ENCODE measurements at regions not wholly inside any gene's neighbourhood (a gene's known extent, or its start where the extent isn't known, plus 50 kb on each side); places are given as distances from the start of the nearest gene placed in this dataset.
"Not testable (repeated sequence)": the region's sequence is repeated elsewhere in the genome, so short reads cannot be mapped to it uniquely, and the experiment has no call there.

DNA sequence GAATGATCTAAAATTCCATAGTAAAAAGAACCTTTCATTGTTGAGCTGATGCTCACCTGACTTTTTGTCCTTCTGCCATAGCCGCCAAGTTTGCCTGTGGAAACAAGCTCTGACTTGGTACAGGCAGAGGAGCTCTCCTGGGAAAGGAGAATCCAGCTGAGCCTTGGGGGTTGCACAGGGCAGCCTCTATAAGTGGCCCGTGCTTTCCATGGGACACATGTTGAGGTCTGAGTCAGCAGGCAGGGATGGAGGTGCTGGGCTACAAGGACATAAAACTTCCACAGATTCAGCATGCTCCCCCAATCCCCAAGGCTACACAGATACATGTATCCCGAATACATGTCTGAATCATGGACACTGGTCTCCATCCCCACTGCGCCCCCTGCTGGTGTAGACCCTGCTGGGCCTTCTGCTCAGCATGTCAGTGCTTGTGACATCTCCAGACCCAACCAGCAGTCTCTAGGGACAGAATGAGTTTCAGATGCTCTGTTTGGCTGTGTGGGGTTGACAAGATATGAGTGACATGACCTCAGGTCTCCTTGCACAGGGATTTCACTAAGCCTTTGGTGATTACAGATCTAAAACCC, 551.7 kb downstream of the RPIA start:
- TF ChIP-seq, protein P1, sequence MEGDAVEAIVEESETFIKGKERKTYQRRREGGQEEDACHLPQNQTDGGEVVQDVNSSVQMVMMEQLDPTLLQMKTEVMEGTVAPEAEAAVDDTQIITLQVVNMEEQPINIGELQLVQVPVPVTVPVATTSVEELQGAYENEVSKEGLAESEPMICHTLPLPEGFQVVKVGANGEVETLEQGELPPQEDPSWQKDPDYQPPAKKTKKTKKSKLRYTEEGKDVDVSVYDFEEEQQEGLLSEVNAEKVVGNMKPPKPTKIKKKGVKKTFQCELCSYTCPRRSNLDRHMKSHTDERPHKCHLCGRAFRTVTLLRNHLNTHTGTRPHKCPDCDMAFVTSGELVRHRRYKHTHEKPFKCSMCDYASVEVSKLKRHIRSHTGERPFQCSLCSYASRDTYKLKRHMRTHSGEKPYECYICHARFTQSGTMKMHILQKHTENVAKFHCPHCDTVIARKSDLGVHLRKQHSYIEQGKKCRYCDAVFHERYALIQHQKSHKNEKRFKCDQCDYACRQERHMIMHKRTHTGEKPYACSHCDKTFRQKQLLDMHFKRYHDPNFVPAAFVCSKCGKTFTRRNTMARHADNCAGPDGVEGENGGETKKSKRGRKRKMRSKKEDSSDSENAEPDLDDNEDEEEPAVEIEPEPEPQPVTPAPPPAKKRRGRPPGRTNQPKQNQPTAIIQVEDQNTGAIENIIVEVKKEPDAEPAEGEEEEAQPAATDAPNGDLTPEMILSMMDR (IDR thresholded peaks at IDR 0.05), result peak in 3 of 4 donors; percentile 24 to 44 (median 24)
- H3K36me3 ChIP-seq; H3K4me1 ChIP-seq; H3K27me3 ChIP-seq; H3K4me3 ChIP-seq; DNase-seq; H3K9me3 ChIP-seq; H3K27ac ChIP-seq; intact Hi-C loops (cut with DNase I): not testable (repeated sequence)
- ATAC-seq, result peak; percentile 63 to 82 (median 68)
- WGBS (ENCODE audit: insufficient coverage, low coverage, low lambda C conversion rate, missing lambda C conversion rate), result 50% methylated on average over 2 of the region's 4 CpGs

DNA sequence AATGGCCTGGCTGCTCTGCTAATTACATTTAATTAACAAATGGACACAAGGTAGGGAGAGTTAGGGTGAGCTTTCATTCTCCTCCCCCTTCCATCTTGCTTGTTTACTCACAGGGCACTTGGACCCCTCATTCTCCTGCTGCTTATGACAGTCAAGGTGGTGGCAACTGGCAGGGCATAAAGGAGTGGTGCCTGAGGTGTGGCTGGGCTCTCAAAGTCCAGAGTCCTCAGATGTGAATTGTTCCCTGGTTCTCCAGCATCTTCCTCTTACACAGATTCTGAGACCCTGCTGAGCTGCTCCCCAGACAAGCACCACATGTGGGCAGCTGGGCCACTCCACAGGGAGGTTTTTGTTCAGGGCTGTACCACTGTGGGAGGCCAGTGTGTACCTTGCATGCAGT, 552.9 kb downstream of the RPIA start:
- DNase-seq; ATAC-seq; H3K9me3 ChIP-seq; H3K27me3 ChIP-seq; H3K36me3 ChIP-seq; H3K4me1 ChIP-seq; intact Hi-C loops (cut with DNase I); H3K27ac ChIP-seq; H3K4me3 ChIP-seq: not testable (repeated sequence)

- H3K9me3 ChIP-seq; H3K4me1 ChIP-seq; H3K27me3 ChIP-seq; H3K36me3 ChIP-seq; DNase-seq; H3K4me3 ChIP-seq; intact Hi-C loops (cut with DNase I); H3K27ac ChIP-seq; ATAC-seq: not testable (repeated sequence)
- WGBS (ENCODE audit: insufficient coverage, low coverage, low lambda C conversion rate, missing lambda C conversion rate), result 54% methylated on average over 1 of the region's 1 CpG
Observed at GRCh38 chr2:89245478-89245877, 554.0 kb downstream of the RPIA start.

- WGBS (ENCODE audit: insufficient coverage, low coverage, low lambda C conversion rate, missing lambda C conversion rate), result 20% methylated on average over 4 of the region's 4 CpGs
- H3K27me3 ChIP-seq; intact Hi-C loops (cut with DNase I); H3K9me3 ChIP-seq; H3K36me3 ChIP-seq; H3K4me3 ChIP-seq; H3K27ac ChIP-seq; DNase-seq; H3K4me1 ChIP-seq: not testable (repeated sequence)
- ATAC-seq, result peak; percentile 32 to 52 (median 46)
Observed at GRCh38 chr2:89246027-89246426, 554.6 kb downstream of the RPIA start.

GRCh38 chr2:89246620-89247019, 555.1 kb downstream of the RPIA start:
- intact Hi-C loops (cut with DNase I); H3K4me1 ChIP-seq; ATAC-seq; H3K27me3 ChIP-seq; H3K9me3 ChIP-seq; H3K27ac ChIP-seq; H3K36me3 ChIP-seq; DNase-seq; H3K4me3 ChIP-seq: not testable (repeated sequence)
- WGBS (ENCODE audit: insufficient coverage, low coverage, low lambda C conversion rate, missing lambda C conversion rate), result 47% methylated on average over 2 of the region's 2 CpGs

DNA sequence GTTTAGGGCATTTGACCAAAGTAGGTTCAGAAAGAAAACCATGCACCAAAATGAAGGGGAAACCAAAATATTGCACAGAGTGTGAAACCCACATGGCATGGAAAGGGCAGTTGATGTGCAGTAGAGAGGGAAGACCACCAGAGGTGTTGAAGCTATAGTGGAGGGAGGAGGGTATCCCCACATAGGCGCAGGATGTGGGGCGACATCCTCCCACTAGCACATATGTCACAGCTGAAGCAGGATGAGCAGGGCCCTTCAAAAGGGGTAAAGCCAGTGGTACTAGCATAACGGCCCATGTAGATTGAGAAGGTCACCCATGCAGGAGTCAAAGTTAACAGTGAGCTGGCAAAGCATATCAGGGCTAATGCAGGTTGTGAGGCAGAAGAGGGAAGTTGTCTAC, 563.5 kb downstream of the RPIA start:
- DNase-seq; H3K9me3 ChIP-seq; H3K4me3 ChIP-seq; ATAC-seq; H3K36me3 ChIP-seq; H3K4me1 ChIP-seq; H3K27me3 ChIP-seq; intact Hi-C loops (cut with DNase I); H3K27ac ChIP-seq: not testable (repeated sequence)
- 65% methylated on average over 2 of the region's 3 CpGs for WGBS (ENCODE audit: insufficient coverage, low coverage, low lambda C conversion rate, missing lambda C conversion rate)

- intact Hi-C loops (cut with DNase I); H3K27ac ChIP-seq; H3K36me3 ChIP-seq; DNase-seq; H3K4me1 ChIP-seq; ATAC-seq; H3K9me3 ChIP-seq; H3K27me3 ChIP-seq; H3K4me3 ChIP-seq: not testable (repeated sequence)
- WGBS (ENCODE audit: insufficient coverage, low coverage, low lambda C conversion rate, missing lambda C conversion rate), result 56% methylated on average over 2 of the region's 4 CpGs
Observed at GRCh38 chr2:89273443-89273842, 582.0 kb downstream of the RPIA start.

DNA sequence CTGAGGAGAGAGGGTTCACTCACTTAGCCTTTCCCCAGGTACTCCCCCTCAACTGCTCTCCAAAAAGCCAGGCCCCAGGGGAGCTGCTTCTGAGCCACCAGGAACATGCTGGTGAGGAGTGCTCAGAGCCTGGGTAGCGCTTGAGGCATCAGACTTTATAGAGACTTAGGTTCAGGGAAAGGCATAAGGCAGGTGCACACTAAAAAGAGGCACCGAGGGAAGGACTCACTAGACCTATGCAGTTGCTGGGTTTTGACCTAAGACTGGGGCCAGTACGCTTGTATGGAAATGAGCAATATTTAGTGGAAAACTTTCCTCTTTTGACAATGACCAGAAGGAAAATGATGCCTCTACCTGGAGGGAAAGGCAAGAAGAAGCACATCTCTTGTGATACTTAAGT, 589.1 kb downstream of the RPIA start:
- H3K9me3 ChIP-seq; DNase-seq; H3K27ac ChIP-seq; H3K36me3 ChIP-seq; intact Hi-C loops (cut with DNase I); H3K4me3 ChIP-seq; H3K27me3 ChIP-seq; H3K4me1 ChIP-seq: not testable (repeated sequence)
- WGBS (ENCODE audit: insufficient coverage, low coverage, low lambda C conversion rate, missing lambda C conversion rate), result no CpG with 5 or more reads among the region's 3 CpGs
- peak in 1 of 4 donors; percentile 18 for ATAC-seq

- ATAC-seq; intact Hi-C loops (cut with DNase I); DNase-seq; H3K27me3 ChIP-seq; H3K4me1 ChIP-seq; H3K9me3 ChIP-seq; H3K4me3 ChIP-seq; H3K36me3 ChIP-seq; H3K27ac ChIP-seq: not testable (repeated sequence)
- WGBS (ENCODE audit: insufficient coverage, low coverage, low lambda C conversion rate, missing lambda C conversion rate), result 40% methylated on average over 1 of the region's 8 CpGs
Observed at GRCh38 chr2:89286448-89287080, 595.1 kb downstream of the RPIA start.

GRCh38 chr2:89287084-89287483, 595.6 kb downstream of the RPIA start:
- H3K9me3 ChIP-seq; DNase-seq; ATAC-seq; intact Hi-C loops (cut with DNase I); H3K27me3 ChIP-seq; H3K4me1 ChIP-seq; H3K36me3 ChIP-seq; H3K27ac ChIP-seq; H3K4me3 ChIP-seq: not testable (repeated sequence)
- WGBS (ENCODE audit: insufficient coverage, low coverage, low lambda C conversion rate, missing lambda C conversion rate), result no CpG with 5 or more reads among the region's 4 CpGs

DNA sequence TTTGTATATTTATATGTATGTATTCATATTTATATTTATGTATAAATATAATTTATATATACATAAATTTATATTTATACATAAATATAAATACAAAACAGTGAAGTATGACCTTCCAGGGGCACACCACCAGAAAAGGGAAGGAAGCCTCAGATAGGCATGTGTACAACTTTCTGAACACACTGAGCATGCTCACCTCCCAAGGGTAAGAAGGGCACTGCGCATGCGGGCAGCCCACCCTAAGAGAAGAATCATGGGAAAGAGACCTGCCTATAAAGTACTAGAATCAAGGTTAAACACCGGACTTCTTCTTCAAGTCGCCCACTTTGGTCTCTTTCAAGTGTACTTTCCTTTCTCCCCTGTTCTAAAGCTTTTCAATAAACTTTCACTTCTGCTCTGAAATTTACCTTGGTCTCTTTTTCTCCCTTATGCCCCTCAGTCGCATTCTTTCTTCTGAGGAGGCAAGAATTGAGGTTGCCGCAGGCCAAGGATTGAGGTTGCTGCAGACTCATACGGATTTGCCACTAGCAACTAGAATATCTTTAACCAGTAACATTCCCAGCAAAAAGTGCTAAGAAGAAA, 600.3 kb downstream of the RPIA start:
- H3K27ac ChIP-seq; intact Hi-C loops (cut with DNase I); H3K27me3 ChIP-seq; H3K4me3 ChIP-seq; H3K36me3 ChIP-seq; H3K9me3 ChIP-seq; DNase-seq; H3K4me1 ChIP-seq; ATAC-seq: not testable (repeated sequence)
- WGBS (ENCODE audit: insufficient coverage, low coverage, low lambda C conversion rate, missing lambda C conversion rate), result no CpG with 5 or more reads among the region's 7 CpGs
